Upper lobe of left lung (tissue), 4 donors: ENCODE measurements at regions not wholly inside any gene's neighbourhood (a gene's known extent, or its start where the extent isn't known, plus 50 kb on each side); places are given as distances from the start of the nearest gene placed in this dataset.

Experiments
- POLR2AphosphoS5 ChIP-seq, 2 donors: sonication (generic); formaldehyde crosslinking; IDR thresholded peaks; one replicate each; pipeline ENCODE4 v1.5.1; 2017; ENCODE audit warnings: antibody characterized with exemption in 2 of 2
- TF ChIP-seq, protein P1 (sequence below), 6 experiments: fragments of 450-650 bp in 4 of 6; fragments of 200-600 bp in 2 of 6; sonication (generic) in 2 of 6; IDR thresholded peaks; one replicate each; pipeline ENCODE4 v1.5.1; 2016 to 2019; ENCODE audit warnings: antibody characterized with exemption in 6 of 6

DNA sequence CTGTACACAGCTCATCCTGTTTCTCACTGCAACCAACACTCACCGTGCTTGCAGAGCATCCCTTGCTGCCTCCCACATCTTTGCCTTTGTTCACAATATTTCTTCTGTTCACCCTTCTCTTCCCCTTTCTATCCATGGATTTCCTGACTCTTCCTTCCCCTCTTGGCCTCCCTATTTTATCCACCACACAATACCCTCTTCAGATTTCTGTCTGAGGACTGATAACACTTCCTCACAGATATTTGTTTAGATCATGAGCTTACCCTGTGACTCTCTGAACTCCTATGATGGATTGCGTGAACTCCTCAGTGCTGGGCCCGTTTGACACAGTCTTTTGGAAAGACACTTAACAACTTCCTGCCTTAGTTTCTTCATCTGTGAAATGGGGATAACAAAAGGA, 62.8 kb upstream of the GPR158 start:
- TF ChIP-seq, protein P1, sequence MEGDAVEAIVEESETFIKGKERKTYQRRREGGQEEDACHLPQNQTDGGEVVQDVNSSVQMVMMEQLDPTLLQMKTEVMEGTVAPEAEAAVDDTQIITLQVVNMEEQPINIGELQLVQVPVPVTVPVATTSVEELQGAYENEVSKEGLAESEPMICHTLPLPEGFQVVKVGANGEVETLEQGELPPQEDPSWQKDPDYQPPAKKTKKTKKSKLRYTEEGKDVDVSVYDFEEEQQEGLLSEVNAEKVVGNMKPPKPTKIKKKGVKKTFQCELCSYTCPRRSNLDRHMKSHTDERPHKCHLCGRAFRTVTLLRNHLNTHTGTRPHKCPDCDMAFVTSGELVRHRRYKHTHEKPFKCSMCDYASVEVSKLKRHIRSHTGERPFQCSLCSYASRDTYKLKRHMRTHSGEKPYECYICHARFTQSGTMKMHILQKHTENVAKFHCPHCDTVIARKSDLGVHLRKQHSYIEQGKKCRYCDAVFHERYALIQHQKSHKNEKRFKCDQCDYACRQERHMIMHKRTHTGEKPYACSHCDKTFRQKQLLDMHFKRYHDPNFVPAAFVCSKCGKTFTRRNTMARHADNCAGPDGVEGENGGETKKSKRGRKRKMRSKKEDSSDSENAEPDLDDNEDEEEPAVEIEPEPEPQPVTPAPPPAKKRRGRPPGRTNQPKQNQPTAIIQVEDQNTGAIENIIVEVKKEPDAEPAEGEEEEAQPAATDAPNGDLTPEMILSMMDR (IDR thresholded peaks at IDR 0.05), result no peak
- no peak for TF ChIP-seq POLR2AphosphoS5 (IDR thresholded peaks at IDR 0.05)
